ENCODE measurements at regions not wholly inside any gene's neighbourhood (a gene's known extent, or its start where the extent isn't known, plus 50 kb on each side); places are given as distances from the start of the nearest gene placed in this dataset.
"Not testable (repeated sequence)": the region's sequence is repeated elsewhere in the genome, so short reads cannot be mapped to it uniquely, and the experiment has no call there.

GRCh38 chr3:191727338-191727737 lies 266.4 kb downstream of the PYDC2 start:
- no peak for TF ChIP-seq CTCF (IDR thresholded peaks at IDR 0.05; ENCODE audit: insufficient read depth, missing control alignments)
- FAIRE-seq (no peak), DNase-seq (ENCODE audit: insufficient read length, low spot score) (no peak)

GRCh38 chr3:191728186-191728585 lies 267.2 kb downstream of the PYDC2 start:
- DNase-seq (ENCODE audit: insufficient read length, low spot score): no peak
- no peak for FAIRE-seq
- no peak for TF ChIP-seq CTCF (IDR thresholded peaks at IDR 0.05; ENCODE audit: insufficient read depth, missing control alignments)

GRCh38 chr3:191737742-191738141 lies 276.8 kb downstream of the PYDC2 start:
- FAIRE-seq (no peak), DNase-seq (ENCODE audit: insufficient read length, low spot score) (no peak)
- TF ChIP-seq CTCF (IDR thresholded peaks at IDR 0.05; ENCODE audit: insufficient read depth, missing control alignments): no peak

GRCh38 chr3:191740712-191741111 lies 279.7 kb downstream of the PYDC2 start:
- FAIRE-seq: no peak
- TF ChIP-seq CTCF (IDR thresholded peaks at IDR 0.05; ENCODE audit: insufficient read depth, missing control alignments): no peak
- no peak for DNase-seq (ENCODE audit: insufficient read length, low spot score)

GRCh38 chr3:191741847-191742350 lies 280.9 kb downstream of the PYDC2 start:
- FAIRE-seq: not testable (repeated sequence)

GRCh38 chr3:191743283-191743682 lies 282.3 kb downstream of the PYDC2 start:
- DNase-seq (ENCODE audit: insufficient read length, low spot score) (no peak), FAIRE-seq (no peak)
- no peak for TF ChIP-seq CTCF (IDR thresholded peaks at IDR 0.05; ENCODE audit: insufficient read depth, missing control alignments)

More at GRCh38 chr3:191741847-191742350, 280.9 kb downstream of the PYDC2 start:
- DNase-seq (ENCODE audit: insufficient read length, low spot score): not testable (repeated sequence)

GRCh38 chr3:191750618-191751017 lies 289.7 kb downstream of the PYDC2 start:
- FAIRE-seq (no peak), DNase-seq (ENCODE audit: insufficient read length, low spot score) (no peak)
- no peak for TF ChIP-seq CTCF (IDR thresholded peaks at IDR 0.05; ENCODE audit: insufficient read depth, missing control alignments)

GRCh38 chr3:191753196-191753595 lies 292.2 kb downstream of the PYDC2 start:
- no peak for DNase-seq (ENCODE audit: insufficient read length, low spot score)
- FAIRE-seq: peak; percentile 63
- no peak for TF ChIP-seq CTCF (IDR thresholded peaks at IDR 0.05; ENCODE audit: insufficient read depth, missing control alignments)

Data from D721Med (cell line).